Lower lobe of right lung (tissue), 2 donors: ENCODE measurements at regions not wholly inside any gene's neighbourhood (a gene's known extent, or its start where the extent isn't known, plus 50 kb on each side); places are given as distances from the start of the nearest gene placed in this dataset.
A peak's percentile ranks its signal among the peaks of the same experiment; 100 is the strongest.

Experiments used
- ATAC-seq, 2 donors: fragments of 200-7000 bp; cut with Tn5 transposase; one replicate each; pipeline ENCODE4 v1.9.1; 2020 to 2022; ENCODE audit warnings: mild to moderate bottlenecking in 2 of 2, moderate library complexity in 2 of 2
- DNase-seq: peaks from one replicate; pipeline ENCODE4 v3.0.0-alpha.2; 2020
- H3K27ac ChIP-seq: fragments of 200-600 bp; one replicate; pipeline ENCODE4 v1.8.0; 2022
- H3K27me3 ChIP-seq: fragments of 200-600 bp; one replicate; pipeline ENCODE4 v1.8.0; 2022; ENCODE audit warnings: low read depth
- H3K36me3 ChIP-seq: fragments of 200-600 bp; one replicate; pipeline ENCODE4 v1.8.0; 2022; ENCODE audit warnings: mild to moderate bottlenecking
- H3K4me1 ChIP-seq: fragments of 200-600 bp; one replicate; pipeline ENCODE4 v1.8.0; 2022
- H3K4me3 ChIP-seq: fragments of 200-600 bp; one replicate; pipeline ENCODE4 v1.8.0; 2022; ENCODE audit warnings: mild to moderate bottlenecking
- H3K9me3 ChIP-seq: fragments of 200-600 bp; one replicate; pipeline ENCODE4 v1.8.0; 2022
- CTCF ChIP-seq: fragments of 200-600 bp; IDR thresholded peaks from one replicate; pipeline ENCODE4 v1.8.0; 2022; ENCODE audit warnings: antibody characterized with exemption, mild to moderate bottlenecking
- intact Hi-C: fragments of 100-400 bp; cut with DNase I; formaldehyde crosslinking; loops from one replicate; pipeline ENCODE4 v1.11.0; 2022
- donor health status: DM: no; HTN: yes; CAD: no; lungs with severe emphysema.

- no peaks in the 10 kb centered on the region for H3K9me3 ChIP-seq
- TF ChIP-seq CTCF = no peak
- intact Hi-C loops = no loop called here
- no peak overlapping the region for H3K4me3 ChIP-seq
- no peak overlapping the region for H3K27ac ChIP-seq
- ATAC-seq (no peak), DNase-seq (no peak)
- no peaks in the 10 kb centered on the region for H3K4me1 ChIP-seq
- no peaks in the 10 kb centered on the region for H3K27me3 ChIP-seq
- no peaks in the 10 kb centered on the region for H3K36me3 ChIP-seq
These were observed 378.4 kb upstream of the SEMA3D start for GRCh38 chr7:85565276-85565675.

- intact Hi-C loops = no loop called here
- no peak for DNase-seq
- H3K36me3 ChIP-seq = no peaks in the 10 kb centered on the region
These were observed 378.0 kb upstream of the SEMA3D start for GRCh38 chr7:85564861-85565260.

GRCh38 chr7:85561706-85562105 lies 374.9 kb upstream of the SEMA3D start:
- DNase-seq (no peak), ATAC-seq (no peak)
- H3K9me3 ChIP-seq = no peaks in the 10 kb centered on the region
- TF ChIP-seq CTCF = no peak
- intact Hi-C loops = no loop called here
- no peaks in the 10 kb centered on the region for H3K27me3 ChIP-seq
- no peaks in the 10 kb centered on the region for H3K4me1 ChIP-seq
- H3K4me3 ChIP-seq = no peak overlapping the region
- no peak overlapping the region for H3K27ac ChIP-seq
- no peaks in the 10 kb centered on the region for H3K36me3 ChIP-seq

More at GRCh38 chr7:85564861-85565260, 378.0 kb upstream of the SEMA3D start:
- no peaks in the 10 kb centered on the region for H3K9me3 ChIP-seq
- no peaks in the 10 kb centered on the region for H3K4me1 ChIP-seq
- H3K27me3 ChIP-seq = no peaks in the 10 kb centered on the region
- no peak overlapping the region for H3K27ac ChIP-seq
- no peak overlapping the region for H3K4me3 ChIP-seq
- no peak for TF ChIP-seq CTCF
- ATAC-seq = no peak

GRCh38 chr7:85554236-85555178 lies 367.7 kb upstream of the SEMA3D start:
- Histone ChIP-seq H3K9me3 (no peaks in the 10 kb centered on the region), H3K36me3 (no peaks in the 10 kb centered on the region), H3K27me3 (no peaks in the 10 kb centered on the region), H3K4me3 (no peak overlapping the region), H3K4me1 (no peaks in the 10 kb centered on the region), H3K27ac (no peak overlapping the region)
- intact Hi-C loops = loop anchor here (10.0 kb wide), 1 partner anchor 520 kb away; no protein-coding TSS in a partner anchor
- no peak for DNase-seq
- peak; percentile 72 to 73 for ATAC-seq
- TF ChIP-seq CTCF = peak; percentile 68

- H3K4me1 ChIP-seq = no peaks in the 10 kb centered on the region
- DNase-seq (no peak), ATAC-seq (no peak)
- no peak for TF ChIP-seq CTCF
- no peak overlapping the region for H3K4me3 ChIP-seq
- no peaks in the 10 kb centered on the region for H3K27me3 ChIP-seq
- no peaks in the 10 kb centered on the region for H3K9me3 ChIP-seq
- H3K36me3 ChIP-seq = no peaks in the 10 kb centered on the region
- intact Hi-C loops = no loop called here
- no peak overlapping the region for H3K27ac ChIP-seq
These were observed 349.3 kb upstream of the SEMA3D start for GRCh38 chr7:85535974-85536729.
